ENCODE measurements at regions not wholly inside any gene's neighbourhood (a gene's known extent, or its start where the extent isn't known, plus 50 kb on each side); places are given as distances from the start of the nearest gene placed in this dataset.

DNA sequence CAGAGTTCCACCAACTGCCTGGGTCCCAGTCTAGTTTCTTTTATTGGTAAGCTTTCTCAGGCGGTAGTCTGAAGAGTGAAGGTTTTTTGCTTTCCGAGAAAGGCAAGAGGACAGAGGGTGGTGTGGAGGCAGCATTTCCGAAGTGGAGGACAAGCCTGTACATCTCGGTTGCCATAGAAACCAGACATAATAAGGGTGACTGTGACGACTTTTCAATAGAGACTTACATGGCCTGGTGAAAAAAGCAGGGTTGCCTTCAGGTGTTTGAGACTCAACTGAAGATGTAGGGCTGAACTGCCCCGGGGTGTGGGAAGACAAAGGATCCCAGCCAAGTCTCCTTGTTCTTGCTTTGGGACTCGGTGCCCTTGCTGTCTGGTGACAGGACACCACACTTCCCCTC, 53.6 kb upstream of the RAB40AL start:
- peaks cover 12% of the 10 kb centered on the region for H3K36me3 Mint-ChIP-seq (ENCODE audit: low read depth)
- no peak overlapping the region for H3K27ac ChIP-seq (ENCODE audit: low read depth, low read length)
- H3K4me3 Mint-ChIP-seq = no peak overlapping the region
- no peak overlapping the region for H3K4me3 ChIP-seq (ENCODE audit: low read length)
- H3K9ac ChIP-seq (ENCODE audit: extremely low read depth, low read length, poor library complexity, severe bottlenecking) = no peak overlapping the region
- TF ChIP-seq CTCF (conservative IDR thresholded peaks at IDR 0.05) = no peak
- no peaks in the 10 kb centered on the region for H3K36me3 ChIP-seq (ENCODE audit: control insufficient read depth, insufficient read depth, low read length)
- H3K4me1 ChIP-seq (ENCODE audit: control insufficient read depth, insufficient read depth, low read length) = no peaks in the 10 kb centered on the region
- H3K27me3 ChIP-seq (ENCODE audit: control insufficient read depth, insufficient read depth, low read length, poor library complexity, severe bottlenecking) = no peaks in the 10 kb centered on the region
- no peaks in the 10 kb centered on the region for H3K9me3 ChIP-seq (ENCODE audit: control insufficient read depth, low read length)
- H3K9me3 Mint-ChIP-seq = peaks cover 67% of the 10 kb centered on the region
- WGBS, 2 experiments (ENCODE audit: insufficient coverage in 1 of 2, insufficient read length in 1 of 2) = 91% methylated on average over 7 of the region's 7 CpGs; no CpG with 5 or more reads in 1 of the 2 experiments
- no peaks in the 10 kb centered on the region for H3K4me1 Mint-ChIP-seq
- no peak overlapping the region for H3K27ac Mint-ChIP-seq
- no peak for DNase-seq
- no peaks in the 10 kb centered on the region for H3K27me3 Mint-ChIP-seq (ENCODE audit: insufficient read depth)

All from endodermal cell (in vitro differentiated cells).